Endodermal cell (in vitro differentiated cells): ENCODE measurements at regions not wholly inside any gene's neighbourhood (a gene's known extent, or its start where the extent isn't known, plus 50 kb on each side); places are given as distances from the start of the nearest gene placed in this dataset.

Source experiments
- DNase-seq: peaks from one replicate; pipeline ENCODE4 v3.0.0-alpha.2; 2017
- H3K27ac ChIP-seq: 2 replicates; pipeline ENCODE4 v1.5.1; 2013; ENCODE audit warnings: mild to moderate bottlenecking, low read depth, low read length, moderate library complexity
- H3K27me3 ChIP-seq: 2 replicates; pipeline ENCODE4 v1.6.1; 2013; ENCODE audit warnings: mild to moderate bottlenecking, low read length, moderate library complexity; ENCODE audit not compliant: insufficient read depth, control insufficient read depth, poor library complexity, severe bottlenecking
- H3K36me3 ChIP-seq: 2 replicates; pipeline ENCODE4 v1.7.0; 2013; ENCODE audit warnings: mild to moderate bottlenecking, low read length, moderate library complexity; ENCODE audit not compliant: control insufficient read depth, insufficient read depth
- H3K4me1 ChIP-seq: one replicate; pipeline ENCODE4 v1.7.0; 2013; ENCODE audit warnings: low read length; ENCODE audit not compliant: control insufficient read depth, insufficient read depth
- H3K4me3 ChIP-seq: 2 replicates; pipeline ENCODE4 v1.5.1; 2013; ENCODE audit warnings: mild to moderate bottlenecking, low read length, moderate library complexity
- H3K9ac ChIP-seq: 2 replicates; pipeline ENCODE4 v1.6.1; 2013; ENCODE audit warnings: mild to moderate bottlenecking, low read length, moderate library complexity; ENCODE audit not compliant: poor library complexity, severe bottlenecking; ENCODE audit errors: extremely low read depth
- H3K9me3 ChIP-seq: 2 replicates; pipeline ENCODE4 v1.6.1; 2013; ENCODE audit warnings: mild to moderate bottlenecking, low read length, moderate library complexity; ENCODE audit not compliant: control insufficient read depth
- H3K27ac Mint-ChIP-seq: 2 replicates; pipeline ENCODE4 v1.8.0; 2020; ENCODE audit warnings: mixed read lengths
- H3K27me3 Mint-ChIP-seq: 2 replicates; pipeline ENCODE4 v1.8.0; 2021; ENCODE audit warnings: mild to moderate bottlenecking, mixed read lengths; ENCODE audit not compliant: insufficient read depth
- H3K36me3 Mint-ChIP-seq: 2 replicates; pipeline ENCODE4 v1.8.0; 2020; ENCODE audit warnings: low read depth, mixed read lengths
- H3K4me1 Mint-ChIP-seq: 2 replicates; pipeline ENCODE4 v1.8.0; 2020; ENCODE audit warnings: mixed read lengths
- H3K4me3 Mint-ChIP-seq: 2 replicates; pipeline ENCODE4 v1.8.0; 2020; ENCODE audit warnings: mild to moderate bottlenecking, moderate library complexity, mixed read lengths
- H3K9me3 Mint-ChIP-seq: 2 replicates; pipeline ENCODE4 v1.8.0; 2020; ENCODE audit warnings: mild to moderate bottlenecking, mixed read lengths
- WGBS, 2 experiments: methylation state at CpG; one replicate each; pipeline versions ENCODE4 v1.1.5 to v1.1.7; 2013; ENCODE audit warnings: missing lambda C conversion rate in 2 of 2, mixed read lengths in 1 of 2; ENCODE audit not compliant: insufficient coverage in 1 of 2, insufficient read length in 1 of 2; 5-methylcytosine and 5-hydroxymethylcytosine counted together
- TF ChIP-seq, protein P1 (sequence below): fragments of 200-600 bp; sonication (generic); conservative IDR thresholded peaks from 2 replicates; pipeline ENCODE4 v1.5.0; 2021; ENCODE audit warnings: antibody characterized with exemption, mild to moderate bottlenecking

DNA sequence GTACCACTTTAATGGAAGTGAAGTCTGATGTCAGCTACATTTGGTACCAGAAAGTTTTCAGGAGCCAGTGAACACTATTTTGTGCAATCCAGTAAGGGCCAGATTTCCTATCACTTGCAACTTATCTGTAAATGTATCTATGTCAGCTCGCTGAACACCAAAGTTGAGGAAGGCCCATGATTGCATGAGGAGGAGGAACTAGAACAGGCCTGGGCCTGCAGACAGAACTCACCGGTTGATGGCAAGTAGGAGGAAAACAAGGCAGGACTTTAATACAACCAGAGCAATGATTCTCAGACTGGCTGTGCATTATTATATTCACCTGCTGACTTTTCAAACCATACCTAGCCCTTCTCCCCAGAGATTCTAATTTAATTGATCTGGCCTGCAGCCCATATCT, 540.2 kb downstream of the CETN3 start:
- Mint-ChIP-seq H3K9me3 (no peaks in the 10 kb centered on the region), H3K36me3 (no peaks in the 10 kb centered on the region), H3K27me3 (no peaks in the 10 kb centered on the region), H3K27ac (no peak overlapping the region), H3K4me3 (no peak overlapping the region), H3K4me1 (no peaks in the 10 kb centered on the region)
- no peak overlapping the region for H3K27ac ChIP-seq
- no peak for DNase-seq
- H3K36me3 ChIP-seq: no peaks in the 10 kb centered on the region
- no peaks in the 10 kb centered on the region for H3K9me3 ChIP-seq
- H3K9ac ChIP-seq: no peak overlapping the region
- 94 to 100% methylated on average over 1 to 2 of the region's 2 CpGs for WGBS, 2 experiments
- no peak overlapping the region for H3K4me3 ChIP-seq
- TF ChIP-seq, protein P1, sequence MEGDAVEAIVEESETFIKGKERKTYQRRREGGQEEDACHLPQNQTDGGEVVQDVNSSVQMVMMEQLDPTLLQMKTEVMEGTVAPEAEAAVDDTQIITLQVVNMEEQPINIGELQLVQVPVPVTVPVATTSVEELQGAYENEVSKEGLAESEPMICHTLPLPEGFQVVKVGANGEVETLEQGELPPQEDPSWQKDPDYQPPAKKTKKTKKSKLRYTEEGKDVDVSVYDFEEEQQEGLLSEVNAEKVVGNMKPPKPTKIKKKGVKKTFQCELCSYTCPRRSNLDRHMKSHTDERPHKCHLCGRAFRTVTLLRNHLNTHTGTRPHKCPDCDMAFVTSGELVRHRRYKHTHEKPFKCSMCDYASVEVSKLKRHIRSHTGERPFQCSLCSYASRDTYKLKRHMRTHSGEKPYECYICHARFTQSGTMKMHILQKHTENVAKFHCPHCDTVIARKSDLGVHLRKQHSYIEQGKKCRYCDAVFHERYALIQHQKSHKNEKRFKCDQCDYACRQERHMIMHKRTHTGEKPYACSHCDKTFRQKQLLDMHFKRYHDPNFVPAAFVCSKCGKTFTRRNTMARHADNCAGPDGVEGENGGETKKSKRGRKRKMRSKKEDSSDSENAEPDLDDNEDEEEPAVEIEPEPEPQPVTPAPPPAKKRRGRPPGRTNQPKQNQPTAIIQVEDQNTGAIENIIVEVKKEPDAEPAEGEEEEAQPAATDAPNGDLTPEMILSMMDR: no peak
- H3K4me1 ChIP-seq: no peaks in the 10 kb centered on the region
- no peaks in the 10 kb centered on the region for H3K27me3 ChIP-seq

DNA sequence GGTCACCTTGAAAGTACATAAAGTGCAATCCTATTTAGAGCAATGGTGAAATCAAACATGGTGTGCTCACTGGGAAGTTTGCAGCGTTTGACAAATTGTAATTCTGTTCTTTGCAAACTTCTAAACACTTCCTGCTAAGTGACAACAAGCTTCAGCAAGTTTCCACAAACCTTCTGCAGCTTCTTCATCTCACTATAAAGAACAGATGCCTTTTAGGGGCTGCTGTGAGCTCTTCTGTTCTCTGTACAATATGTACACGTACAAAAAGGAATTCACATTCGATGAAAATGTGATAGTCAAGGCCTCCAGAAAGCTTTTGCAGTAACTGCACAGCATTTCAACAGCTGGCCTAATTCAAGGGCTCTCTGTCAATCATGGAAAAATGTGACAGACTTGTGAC, 543.1 kb downstream of the CETN3 start:
- Mint-ChIP-seq H3K9me3 (no peaks in the 10 kb centered on the region), H3K27ac (no peak overlapping the region), H3K27me3 (no peaks in the 10 kb centered on the region), H3K4me3 (no peak overlapping the region), H3K36me3 (no peaks in the 10 kb centered on the region), H3K4me1 (peaks cover 5% of the 10 kb centered on the region)
- Histone ChIP-seq H3K4me3 (no peak overlapping the region), H3K9me3 (no peaks in the 10 kb centered on the region), H3K4me1 (no peaks in the 10 kb centered on the region), H3K27me3 (no peaks in the 10 kb centered on the region), H3K36me3 (no peaks in the 10 kb centered on the region), H3K9ac (no peak overlapping the region), H3K27ac (no peak overlapping the region)
- TF ChIP-seq, protein P1: no peak
- 88 to 97% methylated on average over 3 of the region's 3 CpGs for WGBS, 2 experiments
- DNase-seq: no peak

DNA sequence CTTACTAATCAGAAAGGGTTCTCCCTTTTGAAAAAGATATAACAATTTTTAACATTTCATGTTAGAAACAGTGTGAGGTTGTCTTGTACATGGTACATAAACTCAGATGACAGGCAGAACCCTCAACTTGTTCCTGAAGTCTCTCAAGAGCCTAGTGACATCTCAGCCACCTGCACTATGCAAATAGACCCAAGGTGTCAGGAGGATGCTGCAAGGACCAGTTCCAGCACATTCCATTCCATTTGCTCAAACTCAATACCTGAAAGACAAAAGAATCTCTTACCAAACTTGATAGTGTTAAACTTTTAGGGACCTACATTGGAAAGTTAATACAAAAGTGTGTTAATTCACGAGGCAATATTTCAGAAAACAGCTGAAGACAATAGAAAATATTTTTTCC, 544.6 kb downstream of the CETN3 start:
- H3K27me3 Mint-ChIP-seq: no peaks in the 10 kb centered on the region
- WGBS, 2 experiments: 100% methylated on average over 1 of the region's 1 CpG; no CpG with 5 or more reads in 1 of the 2 experiments
- H3K36me3 Mint-ChIP-seq: no peaks in the 10 kb centered on the region
- Histone ChIP-seq H3K27ac (no peak overlapping the region), H3K9ac (no peak overlapping the region), H3K4me1 (no peaks in the 10 kb centered on the region), H3K4me3 (no peak overlapping the region), H3K36me3 (no peaks in the 10 kb centered on the region), H3K27me3 (no peaks in the 10 kb centered on the region), H3K9me3 (no peaks in the 10 kb centered on the region)
- no peak overlapping the region for H3K27ac Mint-ChIP-seq
- TF ChIP-seq, protein P1: no peak
- peaks cover 5% of the 10 kb centered on the region for H3K4me1 Mint-ChIP-seq
- H3K9me3 Mint-ChIP-seq: no peaks in the 10 kb centered on the region
- no peak overlapping the region for H3K4me3 Mint-ChIP-seq
- DNase-seq: no peak
